HCT116 (cell line): ENCODE measurements at regions not wholly inside any gene's neighbourhood (a gene's known extent, or its start where the extent isn't known, plus 50 kb on each side); places are given as distances from the start of the nearest gene placed in this dataset.

Experiments used
- ATAC-seq: fragments of 200-7000 bp; cut with Tn5 transposase; 2 replicates; pipeline ENCODE4 v1.9.1; 2020; ENCODE audit warnings: mild to moderate bottlenecking, moderate library complexity
- BruUV-seq: library from RNA; stranded (reverse); fragments of 400-500 nt; replicated peaks from 2 replicates; lab custom pipeline; 2021; lab: Mats Ljungman, UMichigan
- CTCF ChIA-PET: fragments of 300-600 bp; sonication (Branson Sonifier 250); formaldehyde crosslinking; loops from one replicate; lab custom pipeline; 2021; ENCODE audit warnings: antibody characterized with exemption; lab: Charles Lee
- POLR2A ChIA-PET: fragments of 300-600, 350-600 bp; sonication (Branson Sonifier 250); formaldehyde crosslinking; loops from one replicate; lab custom pipeline; 2021; ENCODE audit warnings: antibody characterized with exemption; lab: Charles Lee
- RAD21 ChIA-PET, 2 experiments: fragments of 300-600 bp; sonication (Branson Sonifier 250); formaldehyde crosslinking; loops; one replicate each; lab custom pipeline; 2023; ENCODE audit warnings: low total read pairs in 2 of 2; ENCODE audit not compliant: uncharacterized antibody in 2 of 2, unreplicated experiment in 2 of 2, low non-redundant PET in 1 of 2; lab: Charles Lee
- DNase-seq: peaks from one replicate; pipeline ENCODE4 v3.0.0-alpha.2; 2010; ENCODE audit warnings: low read depth, low spot score
- H2AFZ ChIP-seq: fragments of 200-600 bp; shearing (Covaris generic), sonication (generic); 2 replicates; pipeline ENCODE4 v1.6.1; 2017; ENCODE audit warnings: low read depth, mixed run types, mixed read lengths, antibody characterized with exemption, low read length; ENCODE audit not compliant: poor library complexity, severe bottlenecking
- H3K27ac ChIP-seq: 2 replicates; pipeline ENCODE4 v1.5.1; 2012; ENCODE audit warnings: low read depth, low read length
- H3K27me3 ChIP-seq: fragments of 200-600 bp; sonication (generic); 2 replicates; pipeline ENCODE4 v1.6.1; 2016; ENCODE audit warnings: mixed run types, low read length, mixed read lengths; ENCODE audit not compliant: insufficient read depth
- H3K36me3 ChIP-seq, 2 experiments: fragments of 200-500 bp in 1 of 2; fragments of 200-600 bp in 1 of 2; sonication (Bioruptor generic) in 1 of 2; sonication (generic) in 1 of 2; 2 replicates each; pipeline versions ENCODE4 v1.5.1 to v1.6.1; 2014 to 2016; ENCODE audit warnings: low read length in 2 of 2, inconsistent platforms in 1 of 2, mixed read lengths in 1 of 2, mixed run types in 1 of 2; ENCODE audit not compliant: insufficient read depth in 2 of 2, control insufficient read depth in 1 of 2
- H3K4me1 ChIP-seq, 2 experiments: fragments of 200-600 bp in 1 of 2; sonication (generic) in 1 of 2; 2 replicates each; pipeline versions ENCODE4 v1.5.1 to v1.6.1; 2012 to 2017; ENCODE audit warnings: low read length in 2 of 2, inconsistent platforms in 1 of 2, mild to moderate bottlenecking in 1 of 2, mixed read lengths in 1 of 2, mixed run types in 1 of 2, moderate library complexity in 1 of 2; ENCODE audit not compliant: insufficient read depth in 2 of 2, control insufficient read depth in 1 of 2
- H3K4me2 ChIP-seq: fragments of 200-600 bp; sonication (generic); 2 replicates; pipeline ENCODE4 v1.6.1; 2017; ENCODE audit warnings: mixed run types, low read length, mixed read lengths
- H3K4me3 ChIP-seq, 2 experiments: fragments of 200-600 bp in 1 of 2; sonication (generic) in 1 of 2; replicated peaks in 1 of 2; 2 replicates each; pipeline ENCODE4 v1.5.1; 2011 to 2016; ENCODE audit warnings: low read length in 2 of 2, control low read depth in 1 of 2, low read depth in 1 of 2, mild to moderate bottlenecking in 1 of 2, mixed read lengths in 1 of 2, mixed run types in 1 of 2
- H3K79me2 ChIP-seq: fragments of 200-600 bp; sonication (generic); 2 replicates; pipeline ENCODE4 v1.6.1; 2017; ENCODE audit warnings: mild to moderate bottlenecking, mixed run types, low read length, moderate library complexity, mixed read lengths; ENCODE audit not compliant: insufficient read depth
- H3K9ac ChIP-seq: fragments of 200-600 bp; sonication (generic); 2 replicates; pipeline ENCODE4 v1.6.1; 2016; ENCODE audit warnings: low read length, mixed read lengths
- H3K9me2 ChIP-seq: fragments of 200-600 bp; sonication (generic), shearing (Covaris generic); 2 replicates; pipeline ENCODE4 v1.6.1; 2017; ENCODE audit warnings: mixed run types, mild to moderate bottlenecking, moderate library complexity; ENCODE audit not compliant: insufficient read depth
- H3K9me3 ChIP-seq, 2 experiments: fragments of 200-500 bp in 1 of 2; fragments of 200-600 bp in 1 of 2; sonication (Bioruptor generic) in 1 of 2; sonication (generic) in 1 of 2; 2 replicates each; pipeline ENCODE4 v1.6.1; 2014 to 2017; ENCODE audit warnings: low read length in 2 of 2, mixed read lengths in 2 of 2, inconsistent platforms in 1 of 2, low read depth in 1 of 2, mild to moderate bottlenecking in 1 of 2, mixed run types in 1 of 2, moderate library complexity in 1 of 2; ENCODE audit not compliant: control insufficient read depth in 1 of 2, insufficient read depth in 1 of 2
- H4K20me1 ChIP-seq: fragments of 200-600 bp; sonication (generic), shearing (Covaris generic); 2 replicates; pipeline ENCODE4 v1.6.1; 2017; ENCODE audit warnings: mixed run types, mild to moderate bottlenecking, moderate library complexity; ENCODE audit not compliant: insufficient read depth
- CBX3 ChIP-seq: IDR thresholded peaks from 2 replicates; pipeline ENCODE4 v1.6.1; 2012; ENCODE audit warnings: low read depth
- CEBPB ChIP-seq: IDR thresholded peaks from 2 replicates; pipeline ENCODE4 v1.6.1; 2012; ENCODE audit warnings: low read depth
- CTCF ChIP-seq, 3 experiments: fragments of 200-600 bp in 1 of 3; sonication (generic) in 1 of 3; IDR thresholded peaks in 2 of 3; conservative IDR thresholded peaks in 1 of 3; 2 replicates each; pipeline ENCODE4 v1.5.1; 2012 to 2017; ENCODE audit warnings: low read depth in 2 of 3, low read length in 2 of 3, antibody characterized with exemption in 1 of 3, borderline replicate concordance in 1 of 3, control low read depth in 1 of 3, mild to moderate bottlenecking in 1 of 3, mixed read lengths in 1 of 3, mixed run types in 1 of 3, moderate library complexity in 1 of 3; ENCODE audit not compliant: insufficient read depth in 1 of 3
- ELF1 ChIP-seq: IDR thresholded peaks from 2 replicates; pipeline ENCODE4 v1.6.1; 2012; ENCODE audit warnings: low read depth, borderline replicate concordance
- EZH2 ChIP-seq: fragments of 200-600 bp; sonication (generic); IDR thresholded peaks from 2 replicates; pipeline ENCODE4 v1.6.1; 2017; ENCODE audit warnings: antibody characterized with exemption, mixed run types
- EZH2phosphoT487 ChIP-seq: fragments of 200-600 bp; IDR thresholded peaks from 2 replicates; pipeline ENCODE4 v1.6.1; 2018; ENCODE audit warnings: antibody characterized with exemption, borderline replicate concordance
- JUND ChIP-seq: IDR thresholded peaks from 2 replicates; pipeline ENCODE4 v1.6.1; 2012
- SIN3A ChIP-seq: IDR thresholded peaks from 2 replicates; pipeline ENCODE4 v1.6.1; 2012; ENCODE audit warnings: low read depth
- SP1 ChIP-seq: IDR thresholded peaks from 2 replicates; pipeline ENCODE4 v1.6.1; 2012; ENCODE audit warnings: low read depth
- YY1 ChIP-seq: IDR thresholded peaks from 2 replicates; pipeline ENCODE4 v1.6.1; 2011; ENCODE audit warnings: low read length, low read depth, moderate library complexity, mild to moderate bottlenecking; ENCODE audit not compliant: insufficient replicate concordance; ENCODE audit errors: extremely low read depth
- ZBTB33 ChIP-seq: IDR thresholded peaks from 2 replicates; pipeline ENCODE4 v1.6.1; 2011; ENCODE audit warnings: mild to moderate bottlenecking, low read length, moderate library complexity; ENCODE audit not compliant: insufficient replicate concordance; ENCODE audit errors: extremely low read depth
- ZFX ChIP-seq: fragments of 450-650 bp; IDR thresholded peaks from 2 replicates; pipeline ENCODE4 v1.6.1; 2017
- ZNF274 ChIP-seq: fragments of 200-500 bp; sonication (Bioruptor generic); IDR thresholded peaks from 2 replicates; pipeline ENCODE4 v1.6.1; 2014; ENCODE audit warnings: mild to moderate bottlenecking, low read depth, low read length, inconsistent platforms
- intact Hi-C: fragments of 100-400 bp; cut with micrococcal nuclease; formaldehyde crosslinking; loops from 2 replicates; pipeline ENCODE4 v1.10.0; 2022

GRCh38 chr20:22460231-22460630 lies 124.1 kb downstream of the FOXA2 start:
- BruUV-seq: no TSS peak
- Histone ChIP-seq H3K27ac (no peak overlapping the region), H3K4me1 (no peaks in the 10 kb centered on the region), H3K36me3 (no peaks in the 10 kb centered on the region), H4K20me1 (no peaks in the 10 kb centered on the region), H3K9ac (no peak overlapping the region), H3K4me2 (no peak overlapping the region), H3K79me2 (no peaks in the 10 kb centered on the region), H3K9me3 (no peaks in the 10 kb centered on the region), H3K4me3 (no peak overlapping the region), H3K27me3 (peaks cover 5% of the 10 kb centered on the region; the same call in 1 of the 2 replicates), H3K9me2 (no peaks in the 10 kb centered on the region), H2AFZ (no peak overlapping the region)
- DNase-seq (no peak), ATAC-seq (no peak)
- ChIA-PET POLR2A (no interaction called here), RAD21 (no interaction called here), CTCF (no interaction called here)
- intact Hi-C loops: no loop called here
- TF ChIP-seq CTCF (IDR thresholded peaks at IDR 0.05 in 2 of 3, conservative IDR thresholded peaks at IDR 0.05 in 1 of 3; ENCODE audit: borderline replicate concordance in 1 of 3, insufficient read depth in 1 of 3, low read depth in 2 of 3, low read length in 2 of 3): no peak
- TF ChIP-seq EZH2phosphoT487: no peak
- no peak for TF ChIP-seq SP1
- no peak for TF ChIP-seq YY1
- TF ChIP-seq CBX3: no peak
- no peak for TF ChIP-seq ELF1
- TF ChIP-seq EZH2: no peak
- TF ChIP-seq ZBTB33: no peak
- TF ChIP-seq CEBPB: no peak
- TF ChIP-seq JUND: no peak
- no peak for TF ChIP-seq SIN3A
- no peak for TF ChIP-seq ZNF274
- TF ChIP-seq ZFX: no peak
